Transverse colon (tissue), 4 donors: ENCODE measurements at regions not wholly inside any gene's neighbourhood (a gene's known extent, or its start where the extent isn't known, plus 50 kb on each side); places are given as distances from the start of the nearest gene placed in this dataset.

Source experiments
- CTCF ChIP-seq, 5 experiments: fragments of 200-600 bp in 3 of 5; fragments of 450-650 bp in 2 of 5; sonication (generic) in 3 of 5; IDR thresholded peaks; 1 replicate in 2 of 5; 2 replicates in 3 of 5; pipeline ENCODE4 v1.5.1; 2016 to 2017; ENCODE audit warnings: antibody characterized with exemption in 5 of 5, inconsistent platforms in 3 of 5, mild to moderate bottlenecking in 2 of 5, moderate library complexity in 1 of 5
- POLR2A ChIP-seq: fragments of 450-650 bp; IDR thresholded peaks from one replicate; pipeline ENCODE4 v1.6.1; 2016; ENCODE audit warnings: antibody characterized with exemption, mild to moderate bottlenecking, moderate library complexity
- POLR2AphosphoS5 ChIP-seq, 3 donors: sonication (generic); formaldehyde crosslinking; IDR thresholded peaks; one replicate each; pipeline ENCODE4 v1.6.1; 2016; ENCODE audit warnings: antibody characterized with exemption in 3 of 3

- TF ChIP-seq CTCF (IDR thresholded peaks at IDR 0.05) (no peak), POLR2AphosphoS5 (IDR thresholded peaks at IDR 0.05) (no peak), POLR2A (no peak)
Observed at GRCh38 chr20:11675920-11676629, 241.6 kb upstream of the BTBD3 start.
